HG02884 (cell line): ENCODE measurements at regions not wholly inside any gene's neighbourhood (a gene's known extent, or its start where the extent isn't known, plus 50 kb on each side); places are given as distances from the start of the nearest gene placed in this dataset.
"Not testable (repeated sequence)": the region's sequence is repeated elsewhere in the genome, so short reads cannot be mapped to it uniquely, and the experiment has no call there.

Source experiments
- ATAC-seq: cut with Tn5 transposase; IDR thresholded peaks from one replicate; pipeline ENCODE4 v1.9.1; 2021; ENCODE audit warnings: mild to moderate bottlenecking, moderate library complexity; ENCODE audit not compliant: unreplicated experiment

GRCh38 chr12:61525331-61525730 is 734.9 kb upstream of the USP15 start:
- ATAC-seq, result no peak

DNA sequence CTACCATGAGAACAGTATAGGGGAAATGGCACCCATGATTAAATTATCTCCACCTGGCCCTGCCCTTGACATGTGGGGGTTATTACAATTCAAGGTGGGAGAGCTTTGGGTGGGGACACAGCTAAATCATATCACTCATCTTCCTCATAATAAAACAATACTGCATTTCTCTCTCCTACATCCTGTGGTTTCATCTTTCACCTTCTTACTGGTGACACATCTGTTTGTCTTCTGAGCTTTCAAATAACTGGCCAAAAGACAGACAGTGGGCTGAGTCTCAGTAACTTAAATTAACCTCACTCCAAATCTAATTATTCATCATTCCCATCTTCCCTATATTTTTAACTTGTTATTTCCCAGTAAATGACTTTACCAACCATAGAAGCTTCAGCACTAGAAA is 729.7 kb upstream of the USP15 start:
- no peak for ATAC-seq

DNA sequence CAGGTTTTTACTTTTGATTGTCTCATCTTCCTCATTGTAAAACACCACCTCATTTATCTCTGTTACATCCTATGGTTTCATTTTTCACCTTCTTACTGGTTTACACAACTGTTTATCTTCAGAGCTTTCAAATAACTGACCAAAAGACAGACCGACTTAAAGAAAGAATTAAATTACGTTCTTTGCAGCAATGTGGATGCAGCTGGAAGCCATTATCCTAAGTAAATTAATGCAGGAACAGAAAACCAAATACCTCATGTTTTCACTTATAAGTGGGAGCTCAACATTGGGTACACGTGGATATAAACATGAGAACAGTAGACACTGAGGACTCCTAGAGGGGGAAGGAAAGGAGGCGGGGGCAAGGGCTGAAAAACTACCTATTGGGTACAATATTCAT is 729.0 kb upstream of the USP15 start:
- ATAC-seq, result no peak

- no peak for ATAC-seq
Measured at GRCh38 chr12:61536117-61536516, 724.1 kb upstream of the USP15 start.

GRCh38 chr12:61536525-61536924 is 723.7 kb upstream of the USP15 start:
- ATAC-seq, result no peak

GRCh38 chr12:61538951-61539350 is 721.3 kb upstream of the USP15 start:
- no peak for ATAC-seq

DNA sequence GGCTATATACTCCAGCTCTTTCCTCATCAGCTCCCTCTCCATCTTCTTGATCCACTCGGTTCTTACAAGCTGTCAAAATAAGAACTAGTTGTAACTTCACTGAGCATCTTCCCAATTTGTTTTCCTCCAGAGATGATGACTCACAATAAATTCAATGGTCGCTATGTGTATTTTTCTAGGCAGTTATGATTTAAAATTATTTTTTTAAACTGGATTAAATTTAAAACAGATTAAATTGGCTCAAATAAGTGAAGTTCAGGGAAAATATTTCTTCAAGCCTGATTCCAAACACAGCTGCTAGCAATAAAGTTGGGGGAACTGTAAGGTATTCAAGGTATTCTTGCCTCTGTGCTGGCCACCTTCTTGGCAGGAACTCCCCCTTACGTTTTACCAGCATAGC is 717.7 kb upstream of the USP15 start:
- ATAC-seq, result no peak

GRCh38 chr12:61546296-61546695 is 713.9 kb upstream of the USP15 start:
- no peak for ATAC-seq

GRCh38 chr12:61553091-61553490 is 707.1 kb upstream of the USP15 start:
- no peak for ATAC-seq

DNA sequence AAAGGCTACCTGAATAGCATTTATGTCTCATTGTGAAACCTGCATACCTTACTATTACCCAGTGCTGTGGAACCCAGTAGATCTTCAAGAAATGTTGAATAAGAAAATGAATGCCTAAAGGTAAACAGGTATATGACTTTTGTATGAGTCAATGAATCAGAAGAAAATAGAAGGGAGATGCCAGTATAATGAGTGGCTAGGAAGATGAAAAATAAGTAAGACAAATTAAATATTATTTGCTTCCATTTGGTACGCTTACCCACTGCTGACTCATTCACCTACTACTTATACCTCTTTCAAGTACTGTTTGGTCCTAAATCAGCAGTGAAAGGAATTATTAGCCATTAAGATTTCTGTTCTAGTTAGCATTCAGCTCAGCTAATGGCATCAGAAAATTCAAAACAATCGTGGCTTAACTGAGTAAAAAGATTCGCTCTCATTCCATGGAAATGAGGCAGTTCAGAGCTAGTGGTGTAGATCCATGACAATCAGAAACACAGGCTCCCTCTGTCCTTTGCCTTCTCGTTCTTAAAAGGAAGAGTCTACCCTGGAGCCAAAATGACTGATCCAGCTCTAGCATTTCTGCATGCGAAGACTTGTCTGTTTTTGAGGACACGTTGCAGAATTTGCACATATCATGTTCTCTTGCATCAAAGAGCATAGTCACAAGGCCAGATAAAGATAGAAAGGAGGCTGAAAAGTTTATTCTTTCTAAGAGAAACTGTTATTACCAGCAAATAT is 705.8 kb upstream of the USP15 start:
- no peak for ATAC-seq

GRCh38 chr12:61563665-61564450 is 696.3 kb upstream of the USP15 start:
- ATAC-seq, result no peak

DNA sequence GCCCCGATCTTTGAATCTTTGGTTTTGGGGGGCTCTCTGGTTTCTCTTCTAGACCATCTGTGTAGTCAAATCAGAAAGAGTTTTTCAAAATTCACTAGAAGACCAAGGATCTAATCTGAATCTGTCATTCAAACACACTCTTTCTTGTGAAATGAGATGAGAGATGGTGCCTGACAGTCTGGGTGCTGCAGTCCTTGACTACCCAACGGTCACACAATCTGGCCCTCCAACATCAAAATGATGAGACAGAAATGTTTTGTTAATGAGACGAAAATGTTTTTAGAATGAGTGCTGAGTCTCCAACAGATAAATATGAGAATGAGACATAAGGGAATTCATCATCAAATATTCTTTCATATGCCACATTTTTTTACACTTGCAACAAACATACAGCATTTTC is 695.7 kb upstream of the USP15 start:
- ATAC-seq, result no peak

DNA sequence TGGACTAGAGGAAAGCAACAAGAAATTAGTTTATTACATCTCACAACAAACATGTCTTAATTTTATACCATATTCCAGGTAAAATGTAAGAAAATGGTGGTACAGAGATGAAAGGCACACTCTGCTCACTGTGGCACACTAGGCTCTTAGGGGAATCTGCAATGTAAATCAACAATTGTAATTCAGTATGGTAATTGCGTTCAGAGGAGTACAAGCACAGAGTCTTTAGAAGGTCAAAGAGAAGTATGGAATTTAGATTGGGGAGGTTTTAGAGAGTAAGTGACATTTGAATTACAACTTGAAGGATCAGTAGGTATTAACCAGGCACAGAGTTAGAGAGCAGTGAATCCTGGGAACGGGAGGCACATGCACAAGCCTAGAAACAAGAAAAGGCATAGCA is 694.0 kb upstream of the USP15 start:
- no peak for ATAC-seq

- no peak for ATAC-seq
Measured at GRCh38 chr12:61574339-61574738, 685.9 kb upstream of the USP15 start.

GRCh38 chr12:61584943-61585342 is 675.3 kb upstream of the USP15 start:
- ATAC-seq, result no peak

GRCh38 chr12:61590864-61591263 is 669.3 kb upstream of the USP15 start:
- not testable (repeated sequence) for ATAC-seq

- no peak for ATAC-seq
Measured at GRCh38 chr12:61610143-61610542, 650.1 kb upstream of the USP15 start.

DNA sequence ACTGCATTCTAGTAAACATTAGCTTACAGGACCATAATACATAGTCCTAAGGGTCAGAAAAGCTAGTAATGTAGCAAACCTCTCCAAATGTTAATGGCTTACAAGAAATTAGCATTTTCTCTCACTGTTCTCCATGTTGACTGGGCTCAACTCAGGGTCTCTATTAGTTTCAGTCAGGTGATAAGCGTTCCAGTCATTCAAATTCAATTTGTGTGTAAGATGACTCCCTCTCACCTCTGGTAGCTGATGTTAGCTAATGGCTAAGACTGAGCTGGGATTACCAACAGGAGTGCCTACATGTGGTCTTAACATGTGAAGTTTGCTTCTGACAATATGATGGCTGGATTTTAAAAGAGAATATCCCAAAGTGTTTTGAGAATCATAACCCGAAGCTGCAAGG is 630.5 kb upstream of the USP15 start:
- no peak for ATAC-seq

GRCh38 chr12:61646639-61647038 is 613.6 kb upstream of the USP15 start:
- ATAC-seq, result no peak

DNA sequence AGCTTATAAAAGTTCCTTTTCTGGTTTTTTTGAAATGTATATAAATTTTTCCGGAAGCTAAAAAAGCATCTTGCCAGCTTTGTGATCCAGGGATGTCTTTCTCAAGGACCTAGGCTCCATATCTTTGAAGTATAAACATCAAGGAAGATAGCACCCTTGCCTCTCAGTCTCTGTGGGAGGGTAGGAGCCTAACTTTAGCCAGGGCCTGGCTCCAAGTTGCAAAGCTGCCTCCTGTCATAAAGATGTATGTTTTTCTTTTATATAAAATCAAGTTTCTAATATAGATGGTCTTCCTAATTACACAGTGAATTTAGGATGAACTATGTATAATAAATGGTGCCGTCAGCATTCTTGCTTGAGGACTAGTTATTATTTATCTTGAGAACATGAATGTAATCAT is 612.6 kb upstream of the USP15 start:
- no peak for ATAC-seq

GRCh38 chr12:61652265-61652664 is 607.9 kb upstream of the USP15 start:
- no peak for ATAC-seq

DNA sequence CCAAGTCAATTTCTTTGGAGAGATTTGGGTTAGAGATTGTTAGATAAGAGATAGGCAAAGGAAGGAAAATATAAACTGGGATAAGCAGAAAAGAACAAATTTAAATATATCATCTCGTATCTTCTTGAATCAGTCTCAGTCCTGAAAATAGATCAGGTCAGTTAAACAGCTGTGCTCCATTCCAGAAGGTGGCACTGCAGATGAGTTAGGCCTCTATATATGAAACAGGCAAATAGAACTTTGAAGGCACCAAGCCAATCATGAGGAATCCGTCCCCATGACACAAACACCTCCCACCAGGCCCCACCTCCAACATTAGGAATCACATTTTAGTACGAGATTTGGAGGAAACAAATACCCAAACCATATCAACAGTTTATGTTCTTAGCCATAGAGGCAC is 605.5 kb upstream of the USP15 start:
- ATAC-seq, result no peak
